WTC11 (cell line): ENCODE measurements at regions not wholly inside any gene's neighbourhood (a gene's known extent, or its start where the extent isn't known, plus 50 kb on each side); places are given as distances from the start of the nearest gene placed in this dataset.

Experiments
- ATAC-seq: fragments of 200-7000 bp; cut with Tn5 transposase; 2 replicates; pipeline ENCODE4 v1.10.0; 2021; ENCODE audit warnings: mild to moderate bottlenecking, moderate library complexity
- CTCF ChIA-PET: fragments of 300-600 bp; sonication (Branson Sonifier 250); formaldehyde crosslinking; loops from one replicate; lab custom pipeline; 2021; ENCODE audit warnings: antibody characterized with exemption; lab: Charles Lee
- POLR2A ChIA-PET: fragments of 350-600 bp; sonication (Branson Sonifier 250); formaldehyde crosslinking; loops from one replicate; lab custom pipeline; 2021; ENCODE audit warnings: antibody characterized with exemption; lab: Charles Lee
- DNase-seq: peaks from one replicate; pipeline ENCODE4 v3.0.0; 2021; ENCODE audit warnings: low spot score
- H3K27ac Mint-ChIP-seq: 2 replicates; pipeline ENCODE4 v1.8.0; 2021; ENCODE audit warnings: mixed read lengths
- H3K27me3 Mint-ChIP-seq: 2 replicates; pipeline ENCODE4 v1.8.0; 2021; ENCODE audit warnings: low read depth, mild to moderate bottlenecking, moderate library complexity, mixed read lengths
- H3K36me3 Mint-ChIP-seq: 2 replicates; pipeline ENCODE4 v1.8.0; 2021; ENCODE audit warnings: mixed read lengths
- H3K4me1 Mint-ChIP-seq: 2 replicates; pipeline ENCODE4 v1.8.0; 2022; ENCODE audit warnings: mixed read lengths
- H3K4me3 Mint-ChIP-seq: 2 replicates; pipeline ENCODE4 v1.8.0; 2021; ENCODE audit warnings: mild to moderate bottlenecking, moderate library complexity, mixed read lengths
- H3K9me3 Mint-ChIP-seq: 2 replicates; pipeline ENCODE4 v1.8.0; 2021; ENCODE audit warnings: mixed read lengths
- EMX1 ChIP-seq: fragments of 250-450 bp; sonication (Bioruptor Pico); IDR thresholded peaks from 2 replicates; pipeline ENCODE4 v1.8.0; 2021; ENCODE audit warnings: mild to moderate bottlenecking
- ETV6 ChIP-seq: sonication (generic); formaldehyde crosslinking; IDR thresholded peaks from 2 replicates; pipeline ENCODE4 v1.8.1; 2022; ENCODE audit warnings: mild to moderate bottlenecking, missing genetic modification reagents
- JUN ChIP-seq: sonication (generic); formaldehyde crosslinking; IDR thresholded peaks from 2 replicates; pipeline ENCODE4 v1.8.0; 2023; ENCODE audit warnings: mild to moderate bottlenecking, missing genetic modification reagents
- NFATC4 ChIP-seq: fragments of 250-450 bp; sonication (Bioruptor Pico); IDR thresholded peaks from 2 replicates; pipeline ENCODE4 v1.9.0; 2021; ENCODE audit warnings: mild to moderate bottlenecking
- NR2C2 ChIP-seq: sonication (generic); formaldehyde crosslinking; IDR thresholded peaks from 2 replicates; pipeline ENCODE4 v1.8.0; 2022; ENCODE audit warnings: mild to moderate bottlenecking, missing genetic modification reagents
- RELA ChIP-seq: sonication (generic); formaldehyde crosslinking; IDR thresholded peaks from 2 replicates; pipeline ENCODE4 v1.8.1; 2022; ENCODE audit warnings: missing genetic modification reagents, mild to moderate bottlenecking, borderline replicate concordance
- SMAD3 ChIP-seq: sonication (generic); formaldehyde crosslinking; IDR thresholded peaks from 2 replicates; pipeline ENCODE4 v1.8.0; 2022; ENCODE audit warnings: missing genetic modification reagents, mild to moderate bottlenecking, borderline replicate concordance
- TEAD1 ChIP-seq: sonication (generic); formaldehyde crosslinking; IDR thresholded peaks from 2 replicates; pipeline ENCODE4 v1.8.0; 2022; ENCODE audit warnings: mild to moderate bottlenecking, missing genetic modification reagents
- ZNF121 ChIP-seq: sonication (generic); formaldehyde crosslinking; IDR thresholded peaks from 2 replicates; pipeline ENCODE4 v1.8.0; 2023; ENCODE audit warnings: missing genetic modification reagents
- ZNF232 ChIP-seq: sonication (generic); formaldehyde crosslinking; IDR thresholded peaks from 2 replicates; pipeline ENCODE4 v1.8.0; 2022; ENCODE audit warnings: mild to moderate bottlenecking, missing genetic modification reagents
- ZNF671 ChIP-seq: fragments of 250-450 bp; sonication (Bioruptor Pico); IDR thresholded peaks from 2 replicates; pipeline ENCODE4 v1.8.0; 2021; ENCODE audit warnings: mild to moderate bottlenecking
- TF ChIP-seq, protein P1 (sequence below): fragments of 250-450 bp; sonication (Bioruptor Pico); IDR thresholded peaks from 2 replicates; pipeline ENCODE4 v1.9.0; 2021; ENCODE audit warnings: mild to moderate bottlenecking, borderline replicate concordance
- TF ChIP-seq, protein P2 (sequence below): fragments of 250-450 bp; sonication (Bioruptor Pico); conservative IDR thresholded peaks from 2 replicates; pipeline ENCODE4 v1.9.0; 2021; ENCODE audit warnings: mild to moderate bottlenecking
- TF ChIP-seq, protein P3 (sequence below): sonication (generic); formaldehyde crosslinking; IDR thresholded peaks from 2 replicates; pipeline ENCODE4 v1.8.1; 2023; ENCODE audit warnings: mild to moderate bottlenecking, missing genetic modification reagents
- TF ChIP-seq, protein P4 (sequence below): sonication (generic); formaldehyde crosslinking; conservative IDR thresholded peaks from 2 replicates; pipeline ENCODE4 v1.8.1; 2022; ENCODE audit warnings: mild to moderate bottlenecking, missing genetic modification reagents
- TF ChIP-seq, protein P5 (sequence below): sonication (generic); formaldehyde crosslinking; IDR thresholded peaks from 2 replicates; pipeline ENCODE4 v1.8.1; 2022; ENCODE audit warnings: low read depth, mild to moderate bottlenecking, moderate library complexity, missing genetic modification reagents, borderline replicate concordance
- TF ChIP-seq, protein P6 (sequence below): sonication (generic); formaldehyde crosslinking; conservative IDR thresholded peaks from 2 replicates; pipeline ENCODE4 v1.8.1; 2023; ENCODE audit warnings: mild to moderate bottlenecking, low read depth, missing genetic modification reagents, moderate library complexity
- TF ChIP-seq, protein P7 (sequence below): sonication (generic); formaldehyde crosslinking; IDR thresholded peaks from 2 replicates; pipeline ENCODE4 v1.8.0; 2022; ENCODE audit warnings: missing genetic modification reagents

DNA sequence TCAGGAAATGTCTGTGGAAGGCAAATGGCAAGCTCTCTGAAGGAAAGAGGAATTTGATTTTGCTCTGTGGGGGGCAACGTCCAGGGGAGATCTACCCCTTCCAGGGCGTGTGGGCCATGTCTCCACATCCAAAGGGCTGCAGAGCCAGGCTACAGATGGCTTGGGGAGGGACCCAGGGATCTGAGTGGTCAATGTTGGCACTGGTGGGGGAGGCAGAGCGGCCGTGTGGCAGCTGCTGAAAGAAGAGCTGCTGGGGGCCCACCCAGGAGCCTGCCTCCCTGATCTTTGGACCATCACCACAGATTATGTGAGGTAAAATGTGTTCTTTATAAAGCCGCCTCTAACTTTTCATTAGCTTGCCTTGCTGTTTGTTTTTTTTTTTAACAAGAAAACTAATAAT lies 144.1 kb downstream of the HERPUD2 start (continued):
- TF ChIP-seq, protein P1, sequence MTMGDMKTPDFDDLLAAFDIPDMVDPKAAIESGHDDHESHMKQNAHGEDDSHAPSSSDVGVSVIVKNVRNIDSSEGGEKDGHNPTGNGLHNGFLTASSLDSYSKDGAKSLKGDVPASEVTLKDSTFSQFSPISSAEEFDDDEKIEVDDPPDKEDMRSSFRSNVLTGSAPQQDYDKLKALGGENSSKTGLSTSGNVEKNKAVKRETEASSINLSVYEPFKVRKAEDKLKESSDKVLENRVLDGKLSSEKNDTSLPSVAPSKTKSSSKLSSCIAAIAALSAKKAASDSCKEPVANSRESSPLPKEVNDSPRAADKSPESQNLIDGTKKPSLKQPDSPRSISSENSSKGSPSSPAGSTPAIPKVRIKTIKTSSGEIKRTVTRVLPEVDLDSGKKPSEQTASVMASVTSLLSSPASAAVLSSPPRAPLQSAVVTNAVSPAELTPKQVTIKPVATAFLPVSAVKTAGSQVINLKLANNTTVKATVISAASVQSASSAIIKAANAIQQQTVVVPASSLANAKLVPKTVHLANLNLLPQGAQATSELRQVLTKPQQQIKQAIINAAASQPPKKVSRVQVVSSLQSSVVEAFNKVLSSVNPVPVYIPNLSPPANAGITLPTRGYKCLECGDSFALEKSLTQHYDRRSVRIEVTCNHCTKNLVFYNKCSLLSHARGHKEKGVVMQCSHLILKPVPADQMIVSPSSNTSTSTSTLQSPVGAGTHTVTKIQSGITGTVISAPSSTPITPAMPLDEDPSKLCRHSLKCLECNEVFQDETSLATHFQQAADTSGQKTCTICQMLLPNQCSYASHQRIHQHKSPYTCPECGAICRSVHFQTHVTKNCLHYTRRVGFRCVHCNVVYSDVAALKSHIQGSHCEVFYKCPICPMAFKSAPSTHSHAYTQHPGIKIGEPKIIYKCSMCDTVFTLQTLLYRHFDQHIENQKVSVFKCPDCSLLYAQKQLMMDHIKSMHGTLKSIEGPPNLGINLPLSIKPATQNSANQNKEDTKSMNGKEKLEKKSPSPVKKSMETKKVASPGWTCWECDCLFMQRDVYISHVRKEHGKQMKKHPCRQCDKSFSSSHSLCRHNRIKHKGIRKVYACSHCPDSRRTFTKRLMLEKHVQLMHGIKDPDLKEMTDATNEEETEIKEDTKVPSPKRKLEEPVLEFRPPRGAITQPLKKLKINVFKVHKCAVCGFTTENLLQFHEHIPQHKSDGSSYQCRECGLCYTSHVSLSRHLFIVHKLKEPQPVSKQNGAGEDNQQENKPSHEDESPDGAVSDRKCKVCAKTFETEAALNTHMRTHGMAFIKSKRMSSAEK (CRISPR knock-in tag) = no peak
- TF ChIP-seq ZNF121 (CRISPR knock-in tag) = no peak
- no peak for TF ChIP-seq NFATC4
- TF ChIP-seq EMX1 = no peak
- no peak for TF ChIP-seq JUN
- no peak for TF ChIP-seq ZNF671 (CRISPR knock-in tag)
- TF ChIP-seq RELA (CRISPR knock-in tag) = no peak
- no peak for TF ChIP-seq TEAD1 (CRISPR knock-in tag)
- TF ChIP-seq, protein P2, sequence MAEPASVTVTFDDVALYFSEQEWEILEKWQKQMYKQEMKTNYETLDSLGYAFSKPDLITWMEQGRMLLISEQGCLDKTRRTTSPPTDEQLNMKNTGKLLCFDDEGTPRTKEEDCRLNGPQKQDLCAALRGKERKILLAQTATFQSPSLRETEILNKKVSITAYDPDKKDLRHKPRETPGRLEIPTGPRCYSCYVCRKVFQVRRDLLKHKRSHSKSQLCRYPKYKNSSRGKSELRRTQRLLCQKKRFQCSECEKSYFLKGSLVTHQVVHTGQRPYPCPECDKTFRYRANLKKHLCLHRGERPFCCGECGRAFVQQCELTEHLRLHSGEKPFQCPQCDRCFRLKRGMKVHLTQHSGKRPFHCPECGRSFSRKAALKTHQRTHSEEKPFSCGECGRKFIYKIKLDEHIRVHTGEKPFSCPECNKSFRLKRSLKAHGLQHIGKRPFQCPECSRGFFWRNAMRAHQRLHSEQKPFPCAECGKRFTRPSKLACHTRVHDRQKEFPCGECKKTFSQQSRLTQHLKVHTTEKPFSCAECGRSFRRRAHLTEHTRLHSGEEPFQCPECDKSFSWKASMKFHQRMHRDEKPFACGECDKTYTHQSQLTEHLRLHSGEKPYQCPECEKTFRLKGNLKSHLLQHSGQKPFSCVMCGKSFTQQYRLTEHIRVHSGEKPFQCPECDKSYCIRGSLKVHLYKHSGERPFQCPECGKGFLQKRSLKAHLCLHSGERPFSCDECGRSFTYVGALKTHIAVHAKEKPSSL (CRISPR knock-in tag) = no peak
- TF ChIP-seq, protein P3, sequence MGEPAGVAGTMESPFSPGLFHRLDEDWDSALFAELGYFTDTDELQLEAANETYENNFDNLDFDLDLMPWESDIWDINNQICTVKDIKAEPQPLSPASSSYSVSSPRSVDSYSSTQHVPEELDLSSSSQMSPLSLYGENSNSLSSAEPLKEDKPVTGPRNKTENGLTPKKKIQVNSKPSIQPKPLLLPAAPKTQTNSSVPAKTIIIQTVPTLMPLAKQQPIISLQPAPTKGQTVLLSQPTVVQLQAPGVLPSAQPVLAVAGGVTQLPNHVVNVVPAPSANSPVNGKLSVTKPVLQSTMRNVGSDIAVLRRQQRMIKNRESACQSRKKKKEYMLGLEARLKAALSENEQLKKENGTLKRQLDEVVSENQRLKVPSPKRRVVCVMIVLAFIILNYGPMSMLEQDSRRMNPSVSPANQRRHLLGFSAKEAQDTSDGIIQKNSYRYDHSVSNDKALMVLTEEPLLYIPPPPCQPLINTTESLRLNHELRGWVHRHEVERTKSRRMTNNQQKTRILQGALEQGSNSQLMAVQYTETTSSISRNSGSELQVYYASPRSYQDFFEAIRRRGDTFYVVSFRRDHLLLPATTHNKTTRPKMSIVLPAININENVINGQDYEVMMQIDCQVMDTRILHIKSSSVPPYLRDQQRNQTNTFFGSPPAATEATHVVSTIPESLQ (CRISPR knock-in tag) = no peak
- TF ChIP-seq, protein P4, sequence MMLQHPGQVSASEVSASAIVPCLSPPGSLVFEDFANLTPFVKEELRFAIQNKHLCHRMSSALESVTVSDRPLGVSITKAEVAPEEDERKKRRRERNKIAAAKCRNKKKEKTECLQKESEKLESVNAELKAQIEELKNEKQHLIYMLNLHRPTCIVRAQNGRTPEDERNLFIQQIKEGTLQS (CRISPR knock-in tag) = no peak

DNA sequence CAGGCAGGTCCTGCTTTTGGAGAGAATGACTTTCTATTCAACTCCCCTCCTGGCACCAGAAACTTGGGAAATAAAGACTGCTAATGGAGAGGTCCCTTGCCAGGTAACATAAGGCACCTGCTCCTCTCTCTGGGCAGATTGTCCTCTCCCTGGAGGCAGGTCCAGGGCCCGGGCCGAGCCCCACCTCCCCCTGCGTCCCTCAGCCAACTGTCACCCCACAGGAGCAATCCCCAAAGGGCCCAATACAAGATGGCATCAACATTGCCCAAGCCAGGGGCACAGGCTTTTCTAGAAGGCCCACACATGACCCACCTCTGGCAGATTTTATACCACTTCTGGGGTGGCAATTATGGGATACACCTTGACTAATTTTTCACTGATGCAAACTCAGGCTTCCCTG lies 145.2 kb downstream of the HERPUD2 start:
- H3K4me3 Mint-ChIP-seq = no peak overlapping the region
- no peaks in the 10 kb centered on the region for H3K4me1 Mint-ChIP-seq
- DNase-seq (no peak), ATAC-seq (no peak)
- no peak overlapping the region for H3K27ac Mint-ChIP-seq
- TF ChIP-seq, protein P5, sequence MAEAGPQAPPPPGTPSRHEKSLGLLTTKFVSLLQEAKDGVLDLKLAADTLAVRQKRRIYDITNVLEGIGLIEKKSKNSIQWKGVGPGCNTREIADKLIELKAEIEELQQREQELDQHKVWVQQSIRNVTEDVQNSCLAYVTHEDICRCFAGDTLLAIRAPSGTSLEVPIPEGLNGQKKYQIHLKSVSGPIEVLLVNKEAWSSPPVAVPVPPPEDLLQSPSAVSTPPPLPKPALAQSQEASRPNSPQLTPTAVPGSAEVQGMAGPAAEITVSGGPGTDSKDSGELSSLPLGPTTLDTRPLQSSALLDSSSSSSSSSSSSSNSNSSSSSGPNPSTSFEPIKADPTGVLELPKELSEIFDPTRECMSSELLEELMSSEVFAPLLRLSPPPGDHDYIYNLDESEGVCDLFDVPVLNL (CRISPR knock-in tag) = no peak
- TF ChIP-seq JUN (no peak), ETV6 (CRISPR knock-in tag) (no peak), NR2C2 (CRISPR knock-in tag) (no peak), SMAD3 (no peak)
- H3K36me3 Mint-ChIP-seq = no peaks in the 10 kb centered on the region
- H3K27me3 Mint-ChIP-seq = no peaks in the 10 kb centered on the region
- H3K9me3 Mint-ChIP-seq = no peaks in the 10 kb centered on the region
- CTCF ChIA-PET = interaction anchor here (0.6 kb wide), 1 partner anchor 74 kb away, joined by 3 read pairs; no protein-coding TSS in a partner anchor
- POLR2A ChIA-PET = no interaction called here

DNA sequence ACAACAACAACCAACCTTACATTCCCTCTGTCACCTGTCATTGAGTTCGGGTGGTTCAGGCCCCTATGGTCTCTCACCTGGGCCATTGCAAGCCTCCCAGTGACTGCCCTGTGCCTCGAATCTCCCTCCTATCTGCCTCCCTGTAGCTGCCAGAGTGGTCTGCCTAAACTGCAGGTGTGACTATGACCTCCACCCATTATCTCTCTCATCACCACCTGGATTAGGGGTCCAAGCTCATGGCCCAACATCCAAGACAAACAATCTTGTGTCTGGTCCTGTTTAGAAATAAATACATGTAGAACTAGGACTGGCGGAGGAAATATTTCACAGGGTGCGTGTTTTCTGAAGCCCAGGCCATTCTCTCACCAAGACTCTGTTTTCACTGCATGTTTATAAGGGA lies 146.6 kb downstream of the HERPUD2 start:
- ChIA-PET CTCF (interaction anchor here (1.2 kb wide), 1 partner anchor 46 kb away, joined by 3 read pairs; no protein-coding TSS in a partner anchor), POLR2A (no interaction called here)
- H3K36me3 Mint-ChIP-seq = no peaks in the 10 kb centered on the region
- H3K27ac Mint-ChIP-seq = no peak overlapping the region
- no peaks in the 10 kb centered on the region for H3K9me3 Mint-ChIP-seq
- ATAC-seq (no peak), DNase-seq (no peak)
- H3K4me1 Mint-ChIP-seq = no peaks in the 10 kb centered on the region
- H3K4me3 Mint-ChIP-seq = no peak overlapping the region
- no peaks in the 10 kb centered on the region; the same call in 1 of the 2 replicates for H3K27me3 Mint-ChIP-seq
- no peak for TF ChIP-seq ZNF232 (CRISPR knock-in tag)
- TF ChIP-seq, protein P6, sequence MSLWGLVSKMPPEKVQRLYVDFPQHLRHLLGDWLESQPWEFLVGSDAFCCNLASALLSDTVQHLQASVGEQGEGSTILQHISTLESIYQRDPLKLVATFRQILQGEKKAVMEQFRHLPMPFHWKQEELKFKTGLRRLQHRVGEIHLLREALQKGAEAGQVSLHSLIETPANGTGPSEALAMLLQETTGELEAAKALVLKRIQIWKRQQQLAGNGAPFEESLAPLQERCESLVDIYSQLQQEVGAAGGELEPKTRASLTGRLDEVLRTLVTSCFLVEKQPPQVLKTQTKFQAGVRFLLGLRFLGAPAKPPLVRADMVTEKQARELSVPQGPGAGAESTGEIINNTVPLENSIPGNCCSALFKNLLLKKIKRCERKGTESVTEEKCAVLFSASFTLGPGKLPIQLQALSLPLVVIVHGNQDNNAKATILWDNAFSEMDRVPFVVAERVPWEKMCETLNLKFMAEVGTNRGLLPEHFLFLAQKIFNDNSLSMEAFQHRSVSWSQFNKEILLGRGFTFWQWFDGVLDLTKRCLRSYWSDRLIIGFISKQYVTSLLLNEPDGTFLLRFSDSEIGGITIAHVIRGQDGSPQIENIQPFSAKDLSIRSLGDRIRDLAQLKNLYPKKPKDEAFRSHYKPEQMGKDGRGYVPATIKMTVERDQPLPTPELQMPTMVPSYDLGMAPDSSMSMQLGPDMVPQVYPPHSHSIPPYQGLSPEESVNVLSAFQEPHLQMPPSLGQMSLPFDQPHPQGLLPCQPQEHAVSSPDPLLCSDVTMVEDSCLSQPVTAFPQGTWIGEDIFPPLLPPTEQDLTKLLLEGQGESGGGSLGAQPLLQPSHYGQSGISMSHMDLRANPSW = no peak
- TF ChIP-seq, protein P7, sequence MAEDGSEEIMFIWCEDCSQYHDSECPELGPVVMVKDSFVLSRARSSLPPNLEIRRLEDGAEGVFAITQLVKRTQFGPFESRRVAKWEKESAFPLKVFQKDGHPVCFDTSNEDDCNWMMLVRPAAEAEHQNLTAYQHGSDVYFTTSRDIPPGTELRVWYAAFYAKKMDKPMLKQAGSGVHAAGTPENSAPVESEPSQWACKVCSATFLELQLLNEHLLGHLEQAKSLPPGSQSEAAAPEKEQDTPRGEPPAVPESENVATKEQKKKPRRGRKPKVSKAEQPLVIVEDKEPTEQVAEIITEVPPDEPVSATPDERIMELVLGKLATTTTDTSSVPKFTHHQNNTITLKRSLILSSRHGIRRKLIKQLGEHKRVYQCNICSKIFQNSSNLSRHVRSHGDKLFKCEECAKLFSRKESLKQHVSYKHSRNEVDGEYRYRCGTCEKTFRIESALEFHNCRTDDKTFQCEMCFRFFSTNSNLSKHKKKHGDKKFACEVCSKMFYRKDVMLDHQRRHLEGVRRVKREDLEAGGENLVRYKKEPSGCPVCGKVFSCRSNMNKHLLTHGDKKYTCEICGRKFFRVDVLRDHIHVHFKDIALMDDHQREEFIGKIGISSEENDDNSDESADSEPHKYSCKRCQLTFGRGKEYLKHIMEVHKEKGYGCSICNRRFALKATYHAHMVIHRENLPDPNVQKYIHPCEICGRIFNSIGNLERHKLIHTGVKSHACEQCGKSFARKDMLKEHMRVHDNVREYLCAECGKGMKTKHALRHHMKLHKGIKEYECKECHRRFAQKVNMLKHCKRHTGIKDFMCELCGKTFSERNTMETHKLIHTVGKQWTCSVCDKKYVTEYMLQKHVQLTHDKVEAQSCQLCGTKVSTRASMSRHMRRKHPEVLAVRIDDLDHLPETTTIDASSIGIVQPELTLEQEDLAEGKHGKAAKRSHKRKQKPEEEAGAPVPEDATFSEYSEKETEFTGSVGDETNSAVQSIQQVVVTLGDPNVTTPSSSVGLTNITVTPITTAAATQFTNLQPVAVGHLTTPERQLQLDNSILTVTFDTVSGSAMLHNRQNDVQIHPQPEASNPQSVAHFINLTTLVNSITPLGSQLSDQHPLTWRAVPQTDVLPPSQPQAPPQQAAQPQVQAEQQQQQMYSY (CRISPR knock-in tag) = no peak
